ENCODE measurements at regions not wholly inside any gene's neighbourhood (a gene's known extent, or its start where the extent isn't known, plus 50 kb on each side); places are given as distances from the start of the nearest gene placed in this dataset.

GRCh38 chr12:94032368-94032767 lies 116.0 kb upstream of the PLXNC1 start:
- no TSS peak for BruUV-seq (replicated peaks)
- POLR2A ChIA-PET, result interaction anchor here (0.6 kb wide), 1 partner anchor 1146 kb away, joined by 3 read pairs; no protein-coding TSS in a partner anchor
- H2AFZ ChIP-seq (ENCODE audit: control insufficient read depth, low read depth, low read length), result no peak overlapping the region
- no peaks in the 10 kb centered on the region for H3K4me1 ChIP-seq (ENCODE audit: control insufficient read depth, insufficient read depth, low read length)
- SMC1A ChIA-PET (ENCODE audit: uncharacterized antibody, unreplicated experiment), result interaction anchor here (1.0 kb wide), 2 partner anchors 10 to 33 kb away, joined by 3 read pairs; no protein-coding TSS in a partner anchor
- no peak for FAIRE-seq
- no peak overlapping the region for H3K9ac ChIP-seq (ENCODE audit: control insufficient read depth, insufficient read depth, low read length)
- H3K4me3 ChIP-seq, result no peak overlapping the region
- 42% methylated on average over 2 of the region's 2 CpGs for WGBS (ENCODE audit: insufficient coverage, insufficient replicate concordance, low lambda C conversion rate, missing lambda C conversion rate)
- H3K27me3 ChIP-seq (replicated peaks in 1 of 2; ENCODE audit: control insufficient read depth in 2 of 2, insufficient read depth in 2 of 2, low read length in 1 of 2), result no peaks in the 10 kb centered on the region; a peak in 1 of 4 replicates
- H3K36me3 ChIP-seq (ENCODE audit: control insufficient read depth in 2 of 2, insufficient read depth in 2 of 2, low read length in 1 of 2), result no peaks in the 10 kb centered on the region
- TF ChIP-seq MAX (IDR thresholded peaks at IDR 0.05; ENCODE audit: low read depth, low read length) (no peak), RAD51 (IDR thresholded peaks at IDR 0.05) (no peak), DPF2 (IDR thresholded peaks at IDR 0.05) (no peak), NFYA (IDR thresholded peaks at IDR 0.05; ENCODE audit: borderline replicate concordance, low read depth, low read length) (no peak), CEBPB (IDR thresholded peaks at IDR 0.05; ENCODE audit: borderline replicate concordance in 1 of 2, low read depth in 2 of 2, low read length in 2 of 2) (no peak), ZNF274 (IDR thresholded peaks at IDR 0.05; ENCODE audit: insufficient read depth, insufficient read length) (no peak), CBX5 (IDR thresholded peaks at IDR 0.05; ENCODE audit: low read depth) (no peak), NR2F1 (conservative IDR thresholded peaks at IDR 0.05) (no peak), MTA2 (IDR thresholded peaks at IDR 0.05; ENCODE audit: low read depth) (no peak), ZBED1 (IDR thresholded peaks at IDR 0.05; ENCODE audit: borderline replicate concordance) (no peak), HDAC6 (IDR thresholded peaks at IDR 0.05; ENCODE audit: unreplicated experiment) (no peak), NFYB (IDR thresholded peaks at IDR 0.05; ENCODE audit: insufficient read depth, low read depth, low read length) (no peak), POLR2AphosphoS5 (IDR thresholded peaks at IDR 0.05; ENCODE audit: low read length) (no peak), BRCA1 (IDR thresholded peaks at IDR 0.05; ENCODE audit: low read depth, low read length) (no peak), PKNOX1 (IDR thresholded peaks at IDR 0.05) (no peak), TAF1 (IDR thresholded peaks at IDR 0.05; ENCODE audit: borderline replicate concordance, low read depth, low read length) (no peak), ZBTB33 (IDR thresholded peaks at IDR 0.05) (no peak)
- TF ChIP-seq, protein P1, sequence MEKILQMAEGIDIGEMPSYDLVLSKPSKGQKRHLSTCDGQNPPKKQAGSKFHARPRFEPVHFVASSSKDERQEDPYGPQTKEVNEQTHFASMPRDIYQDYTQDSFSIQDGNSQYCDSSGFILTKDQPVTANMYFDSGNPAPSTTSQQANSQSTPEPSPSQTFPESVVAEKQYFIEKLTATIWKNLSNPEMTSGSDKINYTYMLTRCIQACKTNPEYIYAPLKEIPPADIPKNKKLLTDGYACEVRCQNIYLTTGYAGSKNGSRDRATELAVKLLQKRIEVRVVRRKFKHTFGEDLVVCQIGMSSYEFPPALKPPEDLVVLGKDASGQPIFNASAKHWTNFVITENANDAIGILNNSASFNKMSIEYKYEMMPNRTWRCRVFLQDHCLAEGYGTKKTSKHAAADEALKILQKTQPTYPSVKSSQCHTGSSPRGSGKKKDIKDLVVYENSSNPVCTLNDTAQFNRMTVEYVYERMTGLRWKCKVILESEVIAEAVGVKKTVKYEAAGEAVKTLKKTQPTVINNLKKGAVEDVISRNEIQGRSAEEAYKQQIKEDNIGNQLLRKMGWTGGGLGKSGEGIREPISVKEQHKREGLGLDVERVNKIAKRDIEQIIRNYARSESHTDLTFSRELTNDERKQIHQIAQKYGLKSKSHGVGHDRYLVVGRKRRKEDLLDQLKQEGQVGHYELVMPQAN (conservative IDR thresholded peaks at IDR 0.05), result no peak
- RAD21 ChIA-PET (ENCODE audit: unreplicated experiment), result no interaction called here
- no peak overlapping the region for H3K4me2 ChIP-seq (ENCODE audit: control insufficient read depth, insufficient read depth)
- no peaks in the 10 kb centered on the region for H3K79me2 ChIP-seq (ENCODE audit: control insufficient read depth, insufficient read depth, low read length)
- no peak overlapping the region for H3K27ac ChIP-seq (ENCODE audit: control insufficient read depth, insufficient read depth)
- in situ Hi-C loops (cut with MboI) (no loop called here), intact Hi-C loops (cut with micrococcal nuclease; ENCODE audit: unreplicated experiment) (no loop called here)
- CTCF ChIA-PET, result interaction anchor here (1.8 kb wide), 1 partner anchor 69 kb away, joined by 5 read pairs; no protein-coding TSS in a partner anchor
- no peaks in the 10 kb centered on the region for H4K20me1 ChIP-seq (ENCODE audit: control insufficient read depth, insufficient read depth)
- no peaks in the 10 kb centered on the region; the same call in 2 of the 3 replicates for H3K9me3 ChIP-seq (replicated peaks; ENCODE audit: control insufficient read depth, insufficient read depth, low read length)
- no peak for DNase-seq (ENCODE audit: low read depth, low spot score)
- no peak for ATAC-seq
